ENCODE measurements at regions not wholly inside any gene's neighbourhood (a gene's known extent, or its start where the extent isn't known, plus 50 kb on each side); places are given as distances from the start of the nearest gene placed in this dataset.

DNA sequence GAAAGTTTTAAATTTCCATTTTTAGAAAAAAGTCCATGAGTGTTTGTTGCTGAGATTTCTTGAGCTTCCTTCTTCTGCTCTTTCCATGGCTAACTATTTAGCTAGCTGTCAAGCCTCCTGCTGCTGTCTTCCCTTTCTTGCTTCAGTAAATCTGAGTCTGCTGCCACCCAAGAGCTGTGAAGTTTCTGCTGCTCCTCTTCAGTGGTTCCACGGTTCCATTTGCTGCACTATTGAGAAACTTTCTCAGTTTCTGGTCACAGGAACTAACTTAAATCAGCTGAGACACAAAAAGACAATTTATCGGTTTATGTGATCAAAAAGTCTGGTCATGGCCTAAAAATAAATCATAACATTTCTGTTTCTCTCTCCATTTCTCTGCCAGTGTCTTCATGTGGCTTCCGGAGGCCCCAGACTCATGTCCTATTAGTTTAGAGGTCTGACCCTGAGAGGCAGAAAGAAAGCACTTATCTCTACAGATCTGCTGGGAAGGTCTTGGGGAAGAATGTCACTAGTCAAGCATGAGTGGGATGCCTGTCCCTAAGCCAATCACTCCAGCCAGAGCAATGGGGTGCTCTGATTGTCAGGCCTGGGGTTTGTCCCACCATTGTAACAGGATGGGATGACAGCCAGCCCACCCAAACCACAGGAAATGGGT, 73.0 kb upstream of the ARL4C start:
- Histone ChIP-seq H4K8ac (replicated peaks; ENCODE audit: insufficient read length, low read depth, low read length) (no peak overlapping the region), H3K9me3 (ENCODE audit: control insufficient read depth, low read depth, low read length) (no peaks in the 10 kb centered on the region), H3K79me1 (ENCODE audit: insufficient read depth, low read depth, low read length, poor library complexity, severe bottlenecking) (no peaks in the 10 kb centered on the region), H3K4ac (ENCODE audit: low read depth, low read length) (no peak overlapping the region), H3K79me2 (ENCODE audit: insufficient read depth, low read length) (no peaks in the 10 kb centered on the region), H3T11ph (ENCODE audit: low read length) (no peak overlapping the region), H4K91ac (ENCODE audit: insufficient read length, low read depth, low read length) (no peak overlapping the region), H2BK15ac (ENCODE audit: low read depth, low read length) (no peak overlapping the region), H2AK5ac (ENCODE audit: insufficient read length, low read length) (no peak overlapping the region), H3K23me2 (ENCODE audit: insufficient read length, low read depth, low read length, poor library complexity, severe bottlenecking) (no peaks in the 10 kb centered on the region), H3K18ac (ENCODE audit: insufficient read length, low read depth, low read length) (no peak overlapping the region), H2BK20ac (ENCODE audit: low read depth, low read length, poor library complexity, severe bottlenecking) (no peak overlapping the region), H3K23ac (ENCODE audit: insufficient read length, low read depth, low read length) (no peak overlapping the region), H3K9ac (ENCODE audit: extremely low read depth, insufficient read length, low read length) (no peak overlapping the region), H2BK120ac (ENCODE audit: low read depth, low read length, poor library complexity, severe bottlenecking) (no peak overlapping the region), H2BK5ac (ENCODE audit: insufficient read length, low read length) (no peak overlapping the region), H2BK12ac (ENCODE audit: insufficient read length, low read depth, low read length) (no peak overlapping the region), H3K4me2 (ENCODE audit: insufficient read depth, insufficient read length, low read length) (no peak overlapping the region), H3K27me3 (ENCODE audit: insufficient read depth, low read length) (no peaks in the 10 kb centered on the region), H3K4me1 (ENCODE audit: insufficient read depth, low read length) (no peaks in the 10 kb centered on the region), H4K5ac (ENCODE audit: insufficient read length, low read depth, low read length) (no peak overlapping the region), H3K27ac (ENCODE audit: insufficient read length, low read depth, low read length) (no peak overlapping the region), H2AFZ (ENCODE audit: low read length) (no peak overlapping the region), H3K14ac (ENCODE audit: insufficient read depth, low read length) (no peak overlapping the region), H4K20me1 (ENCODE audit: control insufficient read depth, insufficient read depth, insufficient read length) (no peaks in the 10 kb centered on the region), H3K56ac (ENCODE audit: insufficient read length, low read depth, low read length) (no peak overlapping the region)
- WGBS (ENCODE audit: extremely low coverage, insufficient read length, low lambda C conversion rate), result no CpG with 5 or more reads among the region's 3 CpGs
- no peaks in the 10 kb centered on the region; a peak in 1 of 5 replicates for H3K9me3 Mint-ChIP-seq
- peaks cover 5% of the 10 kb centered on the region for H3K27me3 Mint-ChIP-seq (ENCODE audit: low read depth)
- H3K4me3 Mint-ChIP-seq, result no peak overlapping the region
- TF ChIP-seq, protein P1, sequence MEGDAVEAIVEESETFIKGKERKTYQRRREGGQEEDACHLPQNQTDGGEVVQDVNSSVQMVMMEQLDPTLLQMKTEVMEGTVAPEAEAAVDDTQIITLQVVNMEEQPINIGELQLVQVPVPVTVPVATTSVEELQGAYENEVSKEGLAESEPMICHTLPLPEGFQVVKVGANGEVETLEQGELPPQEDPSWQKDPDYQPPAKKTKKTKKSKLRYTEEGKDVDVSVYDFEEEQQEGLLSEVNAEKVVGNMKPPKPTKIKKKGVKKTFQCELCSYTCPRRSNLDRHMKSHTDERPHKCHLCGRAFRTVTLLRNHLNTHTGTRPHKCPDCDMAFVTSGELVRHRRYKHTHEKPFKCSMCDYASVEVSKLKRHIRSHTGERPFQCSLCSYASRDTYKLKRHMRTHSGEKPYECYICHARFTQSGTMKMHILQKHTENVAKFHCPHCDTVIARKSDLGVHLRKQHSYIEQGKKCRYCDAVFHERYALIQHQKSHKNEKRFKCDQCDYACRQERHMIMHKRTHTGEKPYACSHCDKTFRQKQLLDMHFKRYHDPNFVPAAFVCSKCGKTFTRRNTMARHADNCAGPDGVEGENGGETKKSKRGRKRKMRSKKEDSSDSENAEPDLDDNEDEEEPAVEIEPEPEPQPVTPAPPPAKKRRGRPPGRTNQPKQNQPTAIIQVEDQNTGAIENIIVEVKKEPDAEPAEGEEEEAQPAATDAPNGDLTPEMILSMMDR (conservative IDR thresholded peaks at IDR 0.05), result no peak
- no peak overlapping the region for H3K27ac Mint-ChIP-seq
- peaks cover 0 to 8% (median 0%) of the 10 kb centered on the region in 3 experiments; a peak in 2 of 7 replicates for H3K36me3 Mint-ChIP-seq (ENCODE audit: insufficient read depth in 1 of 3, low read depth in 3 of 3)
- no peak for DNase-seq
- peaks cover 20 to 28% of the 10 kb centered on the region in 2 experiments for H3K4me1 Mint-ChIP-seq
